ENCODE measurements at regions not wholly inside any gene's neighbourhood (a gene's known extent, or its start where the extent isn't known, plus 50 kb on each side); places are given as distances from the start of the nearest gene placed in this dataset.

DNA sequence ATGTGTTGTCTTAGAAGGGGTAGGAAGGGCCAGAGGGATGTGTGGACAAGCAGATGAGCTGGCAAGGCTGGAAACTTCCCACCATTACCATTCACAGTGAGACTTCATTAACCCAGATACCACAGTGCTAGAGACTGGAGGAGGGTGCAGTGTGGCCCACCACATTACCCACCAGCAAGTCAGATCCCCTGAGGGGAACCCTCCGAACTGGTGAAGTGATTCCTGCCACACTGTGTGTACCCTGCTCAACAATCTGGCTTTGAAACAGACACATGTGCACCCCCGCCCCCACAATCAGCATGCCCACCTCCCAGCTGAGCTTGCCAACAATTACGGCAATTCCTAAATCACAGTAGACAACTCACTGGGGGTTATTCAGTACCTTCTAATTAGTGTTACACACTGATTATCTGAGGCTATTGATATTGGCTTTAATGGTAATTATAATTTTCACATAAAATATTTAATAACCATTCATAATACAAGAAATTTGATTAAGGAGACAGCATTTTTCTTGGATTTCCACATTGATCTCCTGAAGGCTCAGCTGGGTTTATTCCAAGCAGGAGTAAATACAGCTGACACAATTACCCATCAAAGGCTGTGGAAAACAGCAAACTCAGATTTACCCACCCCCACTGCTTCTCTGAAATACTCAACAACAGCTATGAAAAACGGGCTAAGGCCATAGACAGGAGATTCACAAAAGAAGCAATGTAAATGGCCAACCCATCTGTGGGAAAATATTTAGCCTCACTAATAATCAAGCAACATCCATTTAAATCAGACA lies 169.3 kb upstream of the FSTL4 start:
- TF ChIP-seq, protein P1, sequence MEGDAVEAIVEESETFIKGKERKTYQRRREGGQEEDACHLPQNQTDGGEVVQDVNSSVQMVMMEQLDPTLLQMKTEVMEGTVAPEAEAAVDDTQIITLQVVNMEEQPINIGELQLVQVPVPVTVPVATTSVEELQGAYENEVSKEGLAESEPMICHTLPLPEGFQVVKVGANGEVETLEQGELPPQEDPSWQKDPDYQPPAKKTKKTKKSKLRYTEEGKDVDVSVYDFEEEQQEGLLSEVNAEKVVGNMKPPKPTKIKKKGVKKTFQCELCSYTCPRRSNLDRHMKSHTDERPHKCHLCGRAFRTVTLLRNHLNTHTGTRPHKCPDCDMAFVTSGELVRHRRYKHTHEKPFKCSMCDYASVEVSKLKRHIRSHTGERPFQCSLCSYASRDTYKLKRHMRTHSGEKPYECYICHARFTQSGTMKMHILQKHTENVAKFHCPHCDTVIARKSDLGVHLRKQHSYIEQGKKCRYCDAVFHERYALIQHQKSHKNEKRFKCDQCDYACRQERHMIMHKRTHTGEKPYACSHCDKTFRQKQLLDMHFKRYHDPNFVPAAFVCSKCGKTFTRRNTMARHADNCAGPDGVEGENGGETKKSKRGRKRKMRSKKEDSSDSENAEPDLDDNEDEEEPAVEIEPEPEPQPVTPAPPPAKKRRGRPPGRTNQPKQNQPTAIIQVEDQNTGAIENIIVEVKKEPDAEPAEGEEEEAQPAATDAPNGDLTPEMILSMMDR (IDR thresholded peaks at IDR 0.05; ENCODE audit: insufficient read depth, low read length) = no peak
- TF ChIP-seq, protein P2, sequence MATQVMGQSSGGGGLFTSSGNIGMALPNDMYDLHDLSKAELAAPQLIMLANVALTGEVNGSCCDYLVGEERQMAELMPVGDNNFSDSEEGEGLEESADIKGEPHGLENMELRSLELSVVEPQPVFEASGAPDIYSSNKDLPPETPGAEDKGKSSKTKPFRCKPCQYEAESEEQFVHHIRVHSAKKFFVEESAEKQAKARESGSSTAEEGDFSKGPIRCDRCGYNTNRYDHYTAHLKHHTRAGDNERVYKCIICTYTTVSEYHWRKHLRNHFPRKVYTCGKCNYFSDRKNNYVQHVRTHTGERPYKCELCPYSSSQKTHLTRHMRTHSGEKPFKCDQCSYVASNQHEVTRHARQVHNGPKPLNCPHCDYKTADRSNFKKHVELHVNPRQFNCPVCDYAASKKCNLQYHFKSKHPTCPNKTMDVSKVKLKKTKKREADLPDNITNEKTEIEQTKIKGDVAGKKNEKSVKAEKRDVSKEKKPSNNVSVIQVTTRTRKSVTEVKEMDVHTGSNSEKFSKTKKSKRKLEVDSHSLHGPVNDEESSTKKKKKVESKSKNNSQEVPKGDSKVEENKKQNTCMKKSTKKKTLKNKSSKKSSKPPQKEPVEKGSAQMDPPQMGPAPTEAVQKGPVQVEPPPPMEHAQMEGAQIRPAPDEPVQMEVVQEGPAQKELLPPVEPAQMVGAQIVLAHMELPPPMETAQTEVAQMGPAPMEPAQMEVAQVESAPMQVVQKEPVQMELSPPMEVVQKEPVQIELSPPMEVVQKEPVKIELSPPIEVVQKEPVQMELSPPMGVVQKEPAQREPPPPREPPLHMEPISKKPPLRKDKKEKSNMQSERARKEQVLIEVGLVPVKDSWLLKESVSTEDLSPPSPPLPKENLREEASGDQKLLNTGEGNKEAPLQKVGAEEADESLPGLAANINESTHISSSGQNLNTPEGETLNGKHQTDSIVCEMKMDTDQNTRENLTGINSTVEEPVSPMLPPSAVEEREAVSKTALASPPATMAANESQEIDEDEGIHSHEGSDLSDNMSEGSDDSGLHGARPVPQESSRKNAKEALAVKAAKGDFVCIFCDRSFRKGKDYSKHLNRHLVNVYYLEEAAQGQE (IDR thresholded peaks at IDR 0.05; ENCODE audit: insufficient replicate concordance, low read depth) = no peak
- no peak for TF ChIP-seq GABPA (IDR thresholded peaks at IDR 0.05; ENCODE audit: low read depth)
- TF ChIP-seq POLR2AphosphoS5 (IDR thresholded peaks at IDR 0.05; ENCODE audit: low read depth) = no peak
- TF ChIP-seq SPI1 (IDR thresholded peaks at IDR 0.05; ENCODE audit: borderline replicate concordance, low read depth) = no peak

Measured in HL-60 (cell line).